Sciatic nerve (tissue), 2 donors: ENCODE measurements at regions not wholly inside any gene's neighbourhood (a gene's known extent, or its start where the extent isn't known, plus 50 kb on each side); places are given as distances from the start of the nearest gene placed in this dataset.
"Not testable (repeated sequence)": the region's sequence is repeated elsewhere in the genome, so short reads cannot be mapped to it uniquely, and the experiment has no call there.

Experiments
- ATAC-seq: fragments of 200-7000 bp; cut with Tn5 transposase; one replicate; pipeline ENCODE4 v1.9.1; 2020; ENCODE audit warnings: mild to moderate bottlenecking, moderate library complexity
- DNase-seq: peaks from one replicate; pipeline ENCODE4 v3.0.0-alpha.2; 2020; ENCODE audit warnings: low spot score
- intact Hi-C: fragments of 100-400 bp; cut with DNase I; formaldehyde crosslinking; loops from one replicate; pipeline ENCODE4 v1.14.2; 2022
- donor health status: DM: no; HTN: no; CAD: no.
- donor health status: DM: no; HTN: no; CAD: no.

DNA sequence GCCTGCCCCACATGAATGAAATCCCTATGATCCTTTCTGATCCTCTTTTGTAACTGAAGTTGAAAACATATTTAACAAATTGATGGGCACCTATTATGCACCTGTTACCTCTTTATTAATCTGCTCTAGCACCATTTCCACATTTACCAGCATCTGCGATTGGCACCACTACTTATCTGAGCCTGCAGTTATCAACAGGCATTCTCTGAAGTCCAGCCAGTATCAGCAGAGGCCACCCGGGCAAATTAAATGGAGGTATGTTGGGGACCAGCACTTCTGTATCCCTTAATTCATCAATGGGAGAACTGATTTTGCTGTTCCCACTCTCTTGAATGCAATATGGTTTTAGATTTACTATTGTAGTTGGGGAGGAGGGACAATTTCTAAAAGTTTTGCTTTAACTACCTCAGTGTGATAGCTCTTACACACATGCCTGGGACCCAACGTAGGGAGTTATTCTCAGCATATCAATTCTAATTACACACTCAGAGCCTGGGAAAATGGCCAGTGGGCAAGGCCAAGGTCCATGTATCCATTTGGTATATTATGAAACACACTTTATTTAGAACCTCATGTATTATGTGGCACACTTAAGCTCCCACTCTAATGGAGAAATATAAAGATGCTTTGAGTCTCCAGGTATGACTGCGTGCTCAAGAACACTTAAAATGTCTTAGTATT, 1927.1 kb upstream of the PCDH7 start:
- ATAC-seq (no peak), DNase-seq (no peak)
- intact Hi-C loops: no loop called here

DNA sequence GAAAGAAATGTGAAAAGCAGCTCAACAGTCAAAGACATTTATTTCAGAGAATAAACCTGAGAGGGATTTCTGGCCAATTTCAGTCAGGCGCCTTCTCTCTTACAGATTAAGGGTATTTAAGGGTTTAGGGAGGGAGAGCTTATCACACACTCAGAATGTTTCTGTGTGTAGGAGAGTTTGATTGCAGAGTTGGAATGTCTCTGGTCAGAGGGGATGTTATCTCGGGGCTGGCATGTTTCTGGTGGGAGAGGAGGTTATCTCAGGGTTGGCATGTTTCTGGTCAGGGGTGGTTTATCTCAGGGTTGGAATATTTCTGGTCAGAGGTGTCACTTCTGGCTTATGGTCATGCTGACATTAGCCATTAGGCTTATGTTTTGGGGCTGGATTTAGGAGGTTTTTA, 1920.5 kb upstream of the PCDH7 start:
- DNase-seq: no peak
- intact Hi-C loops: no loop called here
- ATAC-seq: no peak

DNA sequence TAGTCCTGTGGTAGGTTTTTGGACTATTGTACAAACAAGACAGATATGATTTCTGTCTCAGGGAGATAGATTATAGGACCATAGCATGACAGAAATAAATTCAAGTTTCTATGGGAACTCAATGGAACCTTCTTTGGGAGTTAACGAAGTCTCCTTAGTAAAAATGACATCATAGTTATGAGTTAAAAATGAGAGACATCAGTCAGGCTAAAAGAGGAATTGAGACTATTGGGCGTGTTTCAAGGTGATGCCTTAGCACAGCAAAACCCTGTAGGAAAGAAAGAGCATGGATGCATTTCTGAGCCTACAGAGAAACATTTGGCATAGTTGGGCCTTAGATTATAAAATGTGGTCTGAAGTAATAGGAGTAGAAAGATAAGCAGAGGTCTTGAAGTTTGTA, 1909.1 kb upstream of the PCDH7 start:
- intact Hi-C loops: no loop called here
- no peak for DNase-seq
- no peak for ATAC-seq

DNA sequence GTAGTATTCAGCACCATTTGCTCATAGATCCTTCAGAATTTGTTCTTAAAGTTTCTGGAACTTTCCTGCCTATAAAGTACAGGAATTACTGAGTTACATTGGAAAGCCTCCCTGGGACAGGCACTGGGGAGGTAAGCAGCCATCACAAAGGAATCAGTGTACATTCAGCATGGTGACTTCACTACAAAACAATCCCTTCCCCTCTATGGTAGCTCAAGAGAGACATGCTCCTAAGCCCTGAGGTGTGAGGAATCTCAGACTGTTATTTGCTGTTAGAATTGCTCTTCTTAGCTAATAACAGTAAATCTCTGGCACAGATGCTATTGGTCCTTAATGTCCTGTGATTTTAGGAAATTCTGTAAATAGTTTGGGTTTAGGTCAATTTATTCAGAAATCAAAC, 1898.0 kb upstream of the PCDH7 start:
- intact Hi-C loops: no loop called here
- DNase-seq: no peak
- ATAC-seq: no peak

DNA sequence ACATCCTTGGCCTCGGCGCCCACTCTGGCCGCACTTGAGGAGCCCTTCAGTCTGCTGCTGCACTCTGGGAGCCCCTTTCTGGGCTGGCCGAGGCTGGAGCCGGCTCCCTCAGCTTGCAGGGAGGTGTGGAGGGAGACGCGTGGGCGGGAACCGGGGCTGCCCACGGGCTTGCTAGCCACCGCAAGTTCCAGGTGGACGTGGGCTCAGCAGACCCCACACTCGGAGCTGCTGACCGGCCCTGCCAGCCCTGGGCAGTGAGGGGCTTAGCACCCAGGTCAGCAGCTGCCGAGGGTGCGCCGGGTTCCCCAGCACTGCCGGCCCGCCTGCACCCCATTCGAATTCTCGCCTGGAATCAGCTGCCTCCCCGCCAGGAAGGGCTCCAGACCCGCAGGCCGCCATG, 1892.3 kb upstream of the PCDH7 start:
- no peak for ATAC-seq
- no peak for DNase-seq

DNA sequence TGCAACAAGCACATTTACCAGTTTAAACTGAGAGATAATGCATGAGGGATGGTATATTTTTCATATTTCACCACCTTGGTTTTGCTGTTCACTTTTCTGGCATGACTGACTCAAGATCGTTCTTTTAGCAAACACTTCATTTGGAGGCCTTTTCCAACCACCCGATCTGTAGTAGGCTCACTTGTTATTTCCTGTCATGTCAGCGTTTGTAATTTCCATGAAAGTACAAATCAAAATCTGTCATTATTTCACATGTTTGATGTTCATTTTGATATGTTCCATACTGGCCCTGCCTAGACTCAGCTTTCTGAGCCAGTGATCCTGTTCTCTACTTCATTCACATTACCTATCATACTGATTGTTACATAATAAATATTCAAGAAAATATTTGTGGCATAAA, 1888.3 kb upstream of the PCDH7 start:
- intact Hi-C loops: no loop called here
- ATAC-seq: no peak

More for the DNA sequence above, 1892.3 kb upstream of the PCDH7 start:
- intact Hi-C loops: no loop called here

DNA sequence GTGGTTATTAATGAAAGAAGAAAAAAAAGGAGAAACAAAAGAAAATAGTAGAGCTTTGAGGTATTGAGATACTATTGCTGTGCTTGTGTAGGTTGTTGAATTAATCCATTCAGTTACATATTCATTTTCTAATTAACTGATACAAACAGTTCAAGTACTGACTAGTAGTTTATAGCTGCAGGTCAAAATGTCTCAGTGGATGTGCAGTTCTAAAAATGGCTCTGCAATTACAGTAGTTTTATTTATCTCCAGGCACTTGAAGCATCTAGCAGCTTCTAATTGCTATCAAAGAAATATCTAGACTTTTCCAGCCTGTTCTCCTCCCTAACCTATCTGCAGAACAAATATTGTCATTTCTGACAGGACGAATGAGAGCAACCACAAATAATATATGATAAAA, 1887.7 kb upstream of the PCDH7 start:
- DNase-seq: no peak
- intact Hi-C loops: no loop called here
- ATAC-seq: no peak

More for the DNA sequence above, 1888.3 kb upstream of the PCDH7 start:
- DNase-seq: no peak

DNA sequence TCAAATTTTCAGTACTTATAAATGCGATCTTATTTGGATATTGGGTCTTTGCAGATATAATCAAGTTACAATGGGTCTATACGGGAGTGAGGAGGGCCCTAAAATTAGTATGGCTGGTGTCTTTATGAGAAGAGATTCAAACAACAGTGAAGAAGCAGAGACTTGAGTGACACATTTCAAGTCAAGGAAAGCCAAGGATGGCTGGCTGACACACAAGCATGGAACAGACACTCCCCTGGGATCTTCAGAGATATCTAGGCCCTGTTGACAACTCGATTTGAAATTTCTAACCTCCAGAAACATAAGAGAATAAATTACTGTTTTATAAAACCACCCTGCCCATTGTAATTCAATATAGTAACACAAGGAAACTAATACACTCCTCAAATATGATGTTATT, 1886.0 kb upstream of the PCDH7 start:
- no peak for DNase-seq
- intact Hi-C loops: no loop called here
- ATAC-seq: no peak

DNA sequence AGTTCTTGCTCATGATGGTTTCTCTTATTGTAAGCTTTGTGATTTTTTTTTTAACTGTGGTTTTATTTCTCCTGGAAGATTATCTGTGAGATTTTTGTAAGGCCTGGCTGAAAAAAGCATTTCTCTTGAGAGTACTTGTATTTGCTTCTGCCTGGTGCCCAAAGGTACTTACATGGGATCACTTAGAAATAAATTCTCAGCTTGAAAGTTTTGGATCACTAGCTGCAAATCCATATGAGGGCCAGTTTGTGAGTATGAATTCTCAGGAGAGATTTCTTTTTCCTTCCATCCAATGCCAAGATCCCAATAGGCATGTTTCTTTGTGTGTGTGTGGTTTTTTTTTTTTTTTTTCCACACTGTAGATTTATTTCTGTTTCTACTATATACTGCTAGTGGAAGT, 1884.7 kb upstream of the PCDH7 start:
- DNase-seq (no peak), ATAC-seq (no peak)
- intact Hi-C loops: no loop called here

DNA sequence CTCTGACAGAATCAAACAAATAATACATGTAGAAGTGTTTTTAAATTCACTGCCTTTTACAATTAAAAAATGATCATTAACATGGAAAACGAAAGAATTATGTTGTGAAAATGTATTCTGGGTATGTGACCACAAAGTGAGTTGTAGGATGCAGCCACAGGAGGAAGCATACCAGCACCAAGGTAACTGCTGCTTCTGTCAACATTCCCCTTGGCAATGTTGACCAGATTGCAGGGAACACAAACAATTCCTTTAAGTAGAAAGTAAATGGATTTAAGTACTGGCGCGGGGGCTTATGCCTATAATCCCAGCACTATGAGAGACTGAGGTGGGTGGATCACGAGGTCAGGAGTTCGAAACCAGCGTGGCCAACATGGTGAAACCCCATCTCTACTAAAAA, 1877.9 kb upstream of the PCDH7 start:
- DNase-seq: no peak
- no peak for ATAC-seq
- intact Hi-C loops: no loop called here

DNA sequence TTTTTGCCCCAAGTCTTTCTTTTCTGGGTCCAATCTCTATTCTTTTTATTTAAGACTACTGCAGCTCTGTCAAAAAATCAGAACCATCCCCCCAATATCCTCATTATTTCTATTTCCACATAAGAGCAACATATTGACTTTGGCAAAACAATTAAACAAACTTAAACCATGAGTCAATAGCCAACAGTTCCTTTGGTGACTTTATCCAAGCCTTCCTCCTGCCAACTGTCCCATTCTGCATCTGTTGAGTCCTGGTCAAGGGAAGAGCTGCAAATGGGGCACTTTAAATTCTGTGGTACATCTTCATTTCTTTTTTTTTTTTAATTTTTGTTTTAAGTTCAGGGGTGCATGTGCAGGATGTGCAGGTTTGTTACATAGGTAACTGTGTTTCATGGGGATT, 1875.0 kb upstream of the PCDH7 start:
- DNase-seq (no peak), ATAC-seq (no peak)
- intact Hi-C loops: no loop called here

DNA sequence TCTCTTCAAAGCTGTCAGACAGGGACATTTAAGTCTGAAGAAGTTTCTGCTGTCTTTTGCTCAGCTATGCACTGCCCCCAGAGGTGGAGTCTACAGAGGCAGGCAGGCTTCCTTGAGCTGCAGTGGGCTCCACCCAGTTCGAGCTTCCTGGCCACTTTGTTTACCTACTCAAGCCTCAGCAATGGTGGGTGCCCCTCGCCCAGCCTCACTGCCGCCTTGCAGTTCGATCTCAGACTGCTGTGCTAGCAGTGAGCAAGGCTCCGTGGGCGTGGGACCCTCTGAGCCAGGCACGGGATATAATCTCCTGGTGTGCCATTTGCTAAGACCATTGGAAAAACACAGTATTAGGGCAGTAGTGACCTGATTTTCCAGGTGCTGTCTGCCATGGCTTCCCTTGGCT, 1863.1 kb upstream of the PCDH7 start:
- DNase-seq, intact Hi-C loops, ATAC-seq: not testable (repeated sequence)

DNA sequence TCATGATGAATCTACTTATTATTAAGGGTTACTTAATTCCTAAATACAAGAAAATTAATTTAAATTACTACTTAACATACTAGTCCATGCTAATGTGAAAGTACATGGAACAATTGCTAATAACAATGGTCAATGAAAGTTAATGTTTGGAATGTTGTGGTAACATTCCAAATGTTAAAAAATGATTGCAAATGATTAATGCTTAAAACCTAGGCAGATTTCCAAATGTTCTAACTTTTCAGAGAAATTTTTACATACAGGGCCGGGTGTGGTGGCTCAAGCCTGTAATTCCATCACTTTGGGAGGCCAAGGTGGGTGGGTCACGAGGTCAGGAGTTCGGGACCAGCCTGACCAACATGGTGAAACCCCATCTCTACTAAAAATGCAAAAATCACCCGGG, 1851.3 kb upstream of the PCDH7 start:
- DNase-seq: no peak
- ATAC-seq: no peak
- intact Hi-C loops: no loop called here

DNA sequence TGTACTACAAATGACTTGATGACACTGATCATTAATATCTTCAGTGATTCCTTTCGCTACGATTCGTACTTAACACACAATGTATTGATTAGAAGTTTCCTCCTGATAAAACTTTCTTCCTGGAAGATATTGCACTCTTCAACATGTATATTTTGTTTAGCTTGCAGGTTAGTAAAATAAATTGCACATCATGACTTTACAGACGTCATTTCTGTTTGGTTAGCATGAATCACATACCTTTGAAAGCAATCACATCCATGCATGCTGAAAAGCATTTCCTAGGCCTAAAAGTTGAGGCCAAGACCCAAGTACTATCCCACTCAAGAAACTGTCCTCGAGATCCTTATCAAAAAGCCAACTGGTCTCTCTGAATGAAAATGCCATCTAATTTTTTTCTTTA, 1841.0 kb upstream of the PCDH7 start:
- ATAC-seq (no peak), DNase-seq (no peak)
- intact Hi-C loops: no loop called here

DNA sequence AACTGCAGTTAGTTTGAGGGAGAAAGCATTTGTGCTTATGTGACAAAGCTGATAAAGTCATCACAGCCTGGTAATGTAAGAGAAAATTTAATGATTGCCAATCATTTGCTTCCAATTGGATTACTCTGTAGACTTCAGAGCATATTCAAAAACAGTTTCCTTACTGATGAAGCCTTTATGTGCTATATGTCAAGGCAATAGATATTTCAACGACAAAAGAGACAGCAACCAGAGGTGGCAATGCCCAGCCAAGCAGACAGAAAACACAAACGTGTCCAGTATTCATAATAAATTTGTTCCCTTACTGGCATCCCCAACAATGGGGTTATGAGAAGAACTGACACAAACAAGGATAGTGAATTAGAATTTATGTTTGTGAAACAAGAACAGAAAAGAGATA, 1840.3 kb upstream of the PCDH7 start:
- ATAC-seq (no peak), DNase-seq (no peak)
- intact Hi-C loops: no loop called here

DNA sequence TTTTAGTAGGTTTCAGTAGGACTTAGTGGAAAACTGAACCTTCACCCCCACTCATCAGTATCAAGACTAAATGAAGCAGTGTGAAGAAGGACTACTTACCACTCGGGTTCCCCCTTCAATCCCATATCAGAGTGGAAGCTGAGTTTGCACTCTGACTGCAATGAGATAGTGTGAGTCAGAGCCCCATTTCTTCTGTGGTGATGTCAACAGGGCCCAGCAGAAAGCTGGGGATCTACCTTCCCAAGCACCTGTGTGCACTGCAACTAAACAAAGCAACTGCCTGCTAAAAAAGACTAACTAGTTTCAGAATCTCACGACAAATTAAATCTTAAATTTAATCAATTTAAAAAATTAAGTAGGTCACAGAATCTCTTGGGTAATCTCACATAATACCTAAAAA, 1837.0 kb upstream of the PCDH7 start:
- DNase-seq: no peak

DNA sequence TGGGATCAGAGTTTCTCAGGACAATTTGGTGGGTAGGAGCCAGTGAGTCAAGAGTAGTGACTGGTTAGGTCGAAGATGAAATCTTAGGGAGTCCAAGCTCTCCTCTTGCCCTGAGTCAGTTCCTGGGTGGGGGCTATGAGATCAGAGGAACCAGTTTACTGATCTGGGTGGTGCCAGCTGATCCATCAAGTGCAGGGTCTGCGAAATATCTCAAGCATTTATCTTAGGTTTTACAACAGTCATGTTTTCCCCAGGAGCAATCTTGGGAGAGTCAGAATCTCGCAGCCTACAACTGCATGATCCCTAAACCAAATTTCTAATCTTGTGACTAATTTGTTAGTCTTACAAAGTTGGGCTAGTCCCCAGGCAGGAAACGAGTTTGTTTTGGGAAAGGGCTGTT, 1833.2 kb upstream of the PCDH7 start:
- no peak for DNase-seq
- intact Hi-C loops: no loop called here
- ATAC-seq: no peak

More for the DNA sequence above, 1837.0 kb upstream of the PCDH7 start:
- intact Hi-C loops: no loop called here
- no peak for ATAC-seq

DNA sequence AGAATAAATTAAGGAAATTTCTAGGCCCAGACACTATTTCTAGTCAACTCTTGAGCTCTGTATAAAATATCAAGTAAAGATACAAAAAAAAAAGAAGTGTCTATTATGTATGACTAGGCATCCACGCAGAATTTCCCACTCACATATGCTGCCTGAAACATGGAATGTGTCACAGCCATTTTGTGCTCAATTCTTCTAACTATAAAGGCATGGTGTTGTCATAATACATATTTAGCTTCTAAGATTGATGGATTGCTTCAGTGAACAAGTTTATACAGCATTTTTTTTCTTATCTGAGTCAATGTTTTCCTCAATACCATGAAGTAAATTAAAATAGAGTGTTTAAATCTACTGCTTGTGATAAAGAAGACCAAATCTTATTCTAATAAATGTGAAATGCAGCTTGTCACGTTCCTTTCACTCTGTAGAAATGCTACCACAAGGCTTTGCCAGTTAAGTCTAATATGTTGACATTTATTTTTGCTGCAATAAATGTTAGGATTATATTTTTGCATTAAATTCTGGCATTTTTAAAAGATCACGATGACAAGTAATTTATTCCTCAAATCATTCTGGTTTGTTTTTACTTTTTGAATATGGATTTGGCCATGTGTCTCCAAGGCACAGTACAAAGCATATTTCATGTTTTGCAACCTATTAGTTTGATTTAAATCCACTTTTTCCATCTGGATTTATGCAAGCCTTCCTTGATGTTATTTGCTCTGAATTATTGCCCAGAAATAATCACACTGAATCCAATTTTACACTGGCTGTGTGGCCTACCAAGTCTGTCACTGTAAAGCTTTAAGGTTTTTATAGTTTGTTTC, 1829.0 kb upstream of the PCDH7 start:
- DNase-seq (no peak), ATAC-seq (no peak)
- intact Hi-C loops: no loop called here

DNA sequence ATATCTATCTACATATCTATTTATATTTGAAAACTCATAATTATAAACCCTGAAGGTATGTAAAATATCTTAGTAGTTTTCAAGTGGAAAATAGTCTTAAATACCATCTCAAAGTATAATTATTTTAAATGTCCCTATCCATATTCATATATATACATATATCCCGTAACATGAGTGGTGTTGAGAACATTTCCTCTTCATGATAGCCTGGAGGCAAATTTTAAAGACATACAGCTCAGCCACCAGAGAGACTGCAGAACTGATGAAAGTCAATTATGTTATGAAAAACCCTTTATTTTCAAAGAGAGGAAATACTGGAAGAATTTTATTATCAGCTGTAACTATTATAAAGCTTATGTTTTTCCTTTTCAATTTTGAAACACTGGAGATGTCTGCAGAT, 1806.7 kb upstream of the PCDH7 start:
- ATAC-seq: no peak
- intact Hi-C loops: no loop called here
- no peak for DNase-seq

DNA sequence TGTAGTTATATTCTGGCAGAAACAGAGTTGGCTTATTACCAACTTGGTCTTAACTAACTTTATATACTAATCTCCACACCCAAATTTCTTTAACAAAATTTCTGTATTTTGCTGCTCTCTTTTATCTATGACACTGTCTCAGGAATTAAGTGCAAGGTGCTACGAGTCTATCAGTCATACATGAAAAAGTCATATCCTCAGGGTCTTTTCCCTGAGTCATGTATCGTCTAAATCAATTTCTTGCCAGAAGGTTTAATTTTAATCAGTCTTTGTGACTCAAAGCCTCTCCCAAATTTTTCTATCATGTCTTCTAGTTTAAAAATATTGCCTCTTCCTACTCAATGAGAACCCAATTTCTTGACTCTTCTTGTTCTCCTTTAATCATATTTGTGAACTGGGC, 1803.6 kb upstream of the PCDH7 start:
- no peak for ATAC-seq
- intact Hi-C loops: no loop called here
- DNase-seq: no peak

DNA sequence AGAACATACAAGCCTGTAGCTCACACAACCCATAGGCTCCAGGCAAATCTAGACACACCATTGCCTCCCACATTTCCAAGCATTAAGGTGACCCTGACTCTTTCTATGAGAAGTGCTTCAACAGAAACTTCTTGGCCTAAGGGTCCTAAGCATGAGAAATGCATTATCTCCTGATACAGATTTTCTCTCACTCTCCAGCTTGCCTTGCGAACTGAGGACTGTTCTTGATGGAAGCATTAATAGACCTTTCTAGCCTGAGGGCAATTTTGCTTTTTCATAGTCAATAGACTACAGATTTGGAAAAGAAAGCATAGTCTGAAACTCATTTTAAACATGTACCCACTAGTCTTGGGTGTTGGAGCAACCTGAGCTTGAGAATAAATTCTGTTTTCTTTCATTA, 1801.3 kb upstream of the PCDH7 start:
- DNase-seq (no peak), ATAC-seq (no peak)
- intact Hi-C loops: no loop called here
